ENCODE measurements at regions not wholly inside any gene's neighbourhood (a gene's known extent, or its start where the extent isn't known, plus 50 kb on each side); places are given as distances from the start of the nearest gene placed in this dataset.
"Not testable (repeated sequence)": the region's sequence is repeated elsewhere in the genome, so short reads cannot be mapped to it uniquely, and the experiment has no call there.

DNA sequence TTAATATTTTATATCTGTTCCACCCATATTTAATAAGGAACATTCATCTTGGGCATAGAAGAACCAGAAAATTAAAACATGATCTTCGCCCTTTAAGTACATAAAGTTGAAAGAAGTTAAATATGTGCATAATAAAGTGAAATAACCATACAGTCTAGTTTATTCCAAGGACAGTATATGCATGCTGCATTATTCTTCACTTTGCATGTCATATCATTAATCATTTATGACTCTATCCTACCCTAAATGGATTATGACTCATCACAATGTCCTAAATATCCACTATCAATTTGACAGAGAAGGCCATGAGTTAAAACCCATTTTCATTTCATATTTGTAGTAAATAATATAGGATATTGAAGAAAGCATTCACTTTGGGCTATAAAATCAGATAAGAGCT lies 576.5 kb upstream of the GNPDA2 start:
- H3K36me3 ChIP-seq (ENCODE audit: control insufficient read depth in 1 of 2, insufficient read depth in 2 of 2, low read length in 2 of 2) = no peaks in the 10 kb centered on the region
- H3K4me3 ChIP-seq (ENCODE audit: low read depth in 1 of 2, low read length in 2 of 2) = no peak overlapping the region
- H3K9me3 ChIP-seq (ENCODE audit: control insufficient read depth in 1 of 2, low read length in 2 of 2) = no peaks in the 10 kb centered on the region
- no peaks in the 10 kb centered on the region for H3K27me3 ChIP-seq (ENCODE audit: low read depth, low read length)
- H3K27ac ChIP-seq (ENCODE audit: low read length) = no peak overlapping the region
- H3K4me1 ChIP-seq (ENCODE audit: control insufficient read depth in 1 of 2, insufficient read depth in 2 of 2, low read length in 2 of 2) = no peaks in the 10 kb centered on the region

DNA sequence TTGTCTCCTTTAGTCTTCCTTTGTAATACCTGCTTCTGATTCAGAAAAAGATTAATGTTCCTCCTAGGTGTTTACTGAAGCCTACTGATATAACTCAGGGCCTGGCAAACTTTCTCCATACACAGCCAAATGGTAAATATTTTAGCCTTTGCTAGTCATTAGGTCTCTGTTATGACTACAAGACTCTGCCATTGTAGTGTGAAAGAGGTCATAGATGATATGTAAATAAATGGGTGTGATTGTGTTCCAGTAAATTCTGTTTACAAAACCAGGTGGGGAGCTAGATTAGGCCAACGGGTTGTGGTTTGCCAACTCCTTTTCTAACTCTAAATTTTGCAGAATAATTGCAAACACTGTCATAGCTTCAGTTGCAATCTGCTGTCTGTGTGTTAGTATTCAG lies 568.1 kb upstream of the GNPDA2 start:
- Histone ChIP-seq H3K36me3 (ENCODE audit: control insufficient read depth in 1 of 2, insufficient read depth in 2 of 2, low read length in 2 of 2) (no peaks in the 10 kb centered on the region), H3K4me3 (ENCODE audit: low read depth in 1 of 2, low read length in 2 of 2) (no peak overlapping the region), H3K27me3 (ENCODE audit: low read depth, low read length) (no peaks in the 10 kb centered on the region), H3K4me1 (ENCODE audit: control insufficient read depth in 1 of 2, insufficient read depth in 2 of 2, low read length in 2 of 2) (no peaks in the 10 kb centered on the region), H3K27ac (ENCODE audit: low read length) (no peak overlapping the region), H3K9me3 (ENCODE audit: control insufficient read depth in 1 of 2, low read length in 2 of 2) (peaks cover 0 to 4% of the 10 kb centered on the region in 2 donors)

DNA sequence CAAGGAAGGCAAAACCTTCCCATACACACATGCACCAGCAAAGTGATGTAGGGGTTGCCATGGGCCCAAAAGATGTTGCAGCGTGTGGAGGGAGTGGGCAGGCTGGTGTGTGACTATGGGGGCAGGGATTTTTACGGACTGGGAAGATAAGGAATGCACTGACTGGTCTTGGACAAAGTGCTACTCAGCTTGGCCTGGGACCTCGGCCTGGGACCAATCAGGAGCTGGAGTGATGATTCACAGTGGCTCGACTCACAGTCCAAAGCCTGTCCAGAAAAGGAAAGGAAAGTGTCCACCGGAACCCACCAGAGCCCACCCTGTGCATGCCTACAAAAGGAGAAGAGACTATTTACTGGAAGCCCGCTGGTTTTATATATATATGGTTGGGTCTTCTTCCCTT lies 567.0 kb upstream of the GNPDA2 start:
- Histone ChIP-seq H3K9me3 (ENCODE audit: control insufficient read depth in 1 of 2, low read length in 2 of 2) (peaks cover 0 to 4% of the 10 kb centered on the region in 2 donors), H3K36me3 (ENCODE audit: control insufficient read depth in 1 of 2, insufficient read depth in 2 of 2, low read length in 2 of 2) (no peaks in the 10 kb centered on the region), H3K4me1 (ENCODE audit: control insufficient read depth in 1 of 2, insufficient read depth in 2 of 2, low read length in 2 of 2) (no peaks in the 10 kb centered on the region), H3K27ac (ENCODE audit: low read length) (no peak overlapping the region), H3K27me3 (ENCODE audit: low read depth, low read length) (no peaks in the 10 kb centered on the region), H3K4me3 (ENCODE audit: low read depth in 1 of 2, low read length in 2 of 2) (no peak overlapping the region)

DNA sequence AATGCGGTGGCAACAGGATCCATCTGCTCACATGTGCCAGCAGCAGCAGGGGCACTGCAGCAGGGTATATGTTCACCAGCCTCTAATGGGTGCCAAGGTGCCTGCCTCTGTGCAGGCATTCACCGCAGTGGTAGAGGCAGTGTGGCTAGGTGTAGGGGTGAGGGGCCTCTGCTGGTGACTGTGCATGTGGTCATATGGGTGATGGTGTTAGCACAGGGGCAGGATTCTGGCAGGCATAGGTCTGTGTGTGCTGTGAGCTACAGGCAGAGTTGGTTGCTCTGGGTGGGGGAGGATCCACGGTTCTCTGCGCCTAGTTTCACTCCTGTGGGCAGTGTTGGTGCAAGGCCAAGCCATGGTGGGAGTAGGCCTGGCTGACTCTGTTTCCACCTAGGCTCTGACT lies 566.5 kb upstream of the GNPDA2 start:
- Histone ChIP-seq H3K9me3 (ENCODE audit: control insufficient read depth in 1 of 2, low read length in 2 of 2) (peaks cover 0 to 4% of the 10 kb centered on the region in 2 donors), H3K4me1 (ENCODE audit: control insufficient read depth in 1 of 2, insufficient read depth in 2 of 2, low read length in 2 of 2) (no peaks in the 10 kb centered on the region), H3K27me3 (ENCODE audit: low read depth, low read length) (no peaks in the 10 kb centered on the region), H3K36me3 (ENCODE audit: control insufficient read depth in 1 of 2, insufficient read depth in 2 of 2, low read length in 2 of 2) (no peaks in the 10 kb centered on the region), H3K27ac (ENCODE audit: low read length) (no peak overlapping the region), H3K4me3 (ENCODE audit: low read depth in 1 of 2, low read length in 2 of 2) (no peak overlapping the region)

DNA sequence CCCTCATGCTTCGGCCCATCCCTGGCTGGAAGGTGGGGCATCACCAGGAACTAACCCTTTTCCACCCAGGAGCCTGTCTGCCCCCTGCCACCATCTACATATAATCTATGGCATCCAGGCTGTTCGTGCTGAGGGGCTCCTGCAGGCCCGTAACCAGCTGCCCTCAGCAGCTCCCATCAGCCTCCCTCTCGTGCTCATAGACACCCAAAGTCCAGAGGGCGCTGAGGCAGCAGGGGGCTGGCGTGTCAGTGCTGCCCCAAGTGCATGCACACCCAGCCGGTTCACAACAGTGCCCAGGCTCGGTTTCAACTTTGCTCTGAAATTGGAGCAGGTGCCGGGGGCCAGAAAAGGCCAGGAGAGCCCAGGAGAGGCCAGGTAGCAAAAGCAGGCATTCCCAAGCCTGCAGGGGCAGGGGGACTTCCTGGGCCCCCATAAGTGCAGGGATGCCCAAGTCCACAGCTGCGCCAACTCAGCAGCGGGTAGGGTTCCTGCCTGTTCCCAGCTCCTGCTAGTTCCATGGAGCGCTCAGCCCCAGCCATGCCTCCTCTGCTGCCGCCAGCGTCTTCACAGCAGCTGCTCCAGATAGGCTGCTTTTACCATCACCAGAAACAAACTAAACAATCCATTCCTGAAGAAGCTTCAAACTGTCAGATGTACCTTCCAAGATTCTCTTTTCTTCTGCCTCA lies 558.2 kb upstream of the GNPDA2 start:
- H3K27me3 ChIP-seq (ENCODE audit: low read depth, low read length) = no peaks in the 10 kb centered on the region
- H3K9me3 ChIP-seq (ENCODE audit: control insufficient read depth in 1 of 2, low read length in 2 of 2) = no peaks in the 10 kb centered on the region
- no peak overlapping the region for H3K4me3 ChIP-seq (ENCODE audit: low read depth in 1 of 2, low read length in 2 of 2)
- H3K27ac ChIP-seq (ENCODE audit: low read length) = no peak overlapping the region
- no peaks in the 10 kb centered on the region for H3K36me3 ChIP-seq (ENCODE audit: control insufficient read depth in 1 of 2, insufficient read depth in 2 of 2, low read length in 2 of 2)
- no peaks in the 10 kb centered on the region for H3K4me1 ChIP-seq (ENCODE audit: control insufficient read depth in 1 of 2, insufficient read depth in 2 of 2, low read length in 2 of 2)

DNA sequence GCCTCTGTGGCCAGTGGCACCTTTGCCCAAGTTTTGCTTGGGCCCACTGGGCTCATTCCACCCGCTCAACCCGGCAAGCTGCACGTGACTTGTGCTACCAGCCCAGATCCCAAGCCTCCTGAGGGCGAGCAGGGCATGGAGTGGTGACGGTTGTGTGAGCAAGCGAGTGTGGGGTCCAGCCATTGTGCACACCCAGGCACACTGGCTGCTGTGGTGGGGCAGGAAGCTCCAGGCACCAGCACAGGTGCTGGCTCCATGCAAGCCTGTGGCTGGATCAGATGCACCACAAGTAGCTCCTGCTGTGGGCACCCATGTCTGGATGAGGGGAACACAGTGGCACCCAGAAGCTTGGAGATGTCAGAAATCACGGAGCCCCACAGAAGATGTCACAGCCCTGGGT lies 557.0 kb upstream of the GNPDA2 start:
- Histone ChIP-seq H3K27me3 (ENCODE audit: low read depth, low read length) (no peaks in the 10 kb centered on the region), H3K4me3 (ENCODE audit: low read depth in 1 of 2, low read length in 2 of 2) (no peak overlapping the region), H3K27ac (ENCODE audit: low read length) (no peak overlapping the region)

DNA sequence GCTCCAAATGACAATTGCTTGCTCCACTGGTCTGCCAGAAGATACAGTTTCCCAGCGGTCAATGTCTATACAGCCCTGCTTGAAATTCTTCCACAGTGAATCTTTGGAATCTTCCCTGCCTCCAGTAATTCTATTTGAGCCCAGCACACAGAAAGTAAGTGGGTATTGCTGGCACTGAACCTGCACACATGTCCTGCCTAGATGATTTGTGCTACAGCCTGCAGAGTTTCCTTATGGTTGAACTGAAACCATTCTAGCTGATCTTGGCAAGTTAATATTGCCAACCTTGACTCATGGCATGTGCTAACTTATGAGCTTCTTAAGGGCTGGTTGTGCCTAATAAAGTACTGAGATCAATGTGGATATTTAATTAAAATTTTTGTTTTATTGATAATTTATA lies 553.8 kb upstream of the GNPDA2 start:
- Histone ChIP-seq H3K27me3 (ENCODE audit: low read depth, low read length) (no peaks in the 10 kb centered on the region), H3K4me3 (ENCODE audit: low read depth in 1 of 2, low read length in 2 of 2) (no peak overlapping the region), H3K27ac (ENCODE audit: low read length) (no peak overlapping the region)

More for the DNA sequence above, 557.0 kb upstream of the GNPDA2 start:
- no peaks in the 10 kb centered on the region for H3K4me1 ChIP-seq (ENCODE audit: control insufficient read depth in 1 of 2, insufficient read depth in 2 of 2, low read length in 2 of 2)
- no peaks in the 10 kb centered on the region for H3K36me3 ChIP-seq (ENCODE audit: control insufficient read depth in 1 of 2, insufficient read depth in 2 of 2, low read length in 2 of 2)
- H3K9me3 ChIP-seq (ENCODE audit: control insufficient read depth in 1 of 2, low read length in 2 of 2) = no peaks in the 10 kb centered on the region

DNA sequence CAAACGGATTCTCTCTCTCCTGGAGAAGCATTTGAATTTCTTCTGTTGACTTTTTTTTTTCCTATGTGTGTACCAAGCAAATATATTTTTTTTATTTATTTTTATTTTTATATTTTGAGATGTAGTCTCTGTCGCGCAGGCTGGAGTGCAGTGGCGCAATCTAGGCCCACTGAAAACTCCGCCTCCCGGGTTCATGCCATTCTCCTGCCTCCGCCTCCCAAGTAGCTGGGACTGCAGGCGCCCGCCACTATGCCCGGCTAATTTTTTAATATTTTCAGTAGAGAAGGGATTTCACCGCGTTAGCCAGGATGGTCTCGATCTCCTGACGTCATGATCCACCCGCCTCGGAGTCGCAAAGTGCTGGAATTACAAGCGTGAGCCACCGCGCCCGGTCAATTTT lies 549.5 kb upstream of the GNPDA2 start:
- Histone ChIP-seq H3K9me3 (ENCODE audit: control insufficient read depth in 1 of 2, low read length in 2 of 2) (no peaks in the 10 kb centered on the region), H3K4me1 (ENCODE audit: control insufficient read depth in 1 of 2, insufficient read depth in 2 of 2, low read length in 2 of 2) (no peaks in the 10 kb centered on the region), H3K36me3 (ENCODE audit: control insufficient read depth in 1 of 2, insufficient read depth in 2 of 2, low read length in 2 of 2) (no peaks in the 10 kb centered on the region), H3K27me3 (ENCODE audit: low read depth, low read length) (no peaks in the 10 kb centered on the region), H3K27ac (ENCODE audit: low read length) (no peak overlapping the region), H3K4me3 (ENCODE audit: low read depth in 1 of 2, low read length in 2 of 2) (no peak overlapping the region)

More for the DNA sequence above, 553.8 kb upstream of the GNPDA2 start:
- no peaks in the 10 kb centered on the region for H3K9me3 ChIP-seq (ENCODE audit: control insufficient read depth in 1 of 2, low read length in 2 of 2)
- no peaks in the 10 kb centered on the region for H3K4me1 ChIP-seq (ENCODE audit: control insufficient read depth in 1 of 2, insufficient read depth in 2 of 2, low read length in 2 of 2)
- no peaks in the 10 kb centered on the region for H3K36me3 ChIP-seq (ENCODE audit: control insufficient read depth in 1 of 2, insufficient read depth in 2 of 2, low read length in 2 of 2)

DNA sequence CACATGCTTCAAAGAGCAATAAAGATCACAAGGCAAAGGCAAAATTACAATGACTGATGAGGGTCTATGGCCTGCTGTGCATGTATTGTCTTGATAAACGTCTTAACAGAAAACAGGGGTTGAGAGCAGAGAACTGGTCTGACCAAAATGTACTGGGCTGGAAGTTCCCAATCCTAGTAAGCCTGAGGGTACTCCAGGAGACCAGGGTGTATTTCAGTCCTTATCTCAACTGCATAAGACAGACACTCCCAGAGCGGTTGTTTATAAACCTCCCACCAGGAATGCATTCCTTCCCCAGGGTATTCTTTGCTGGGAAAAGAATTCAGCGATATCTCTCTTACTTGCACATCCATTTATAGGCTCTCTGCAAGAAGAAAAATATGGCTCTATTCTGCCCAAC lies 521.8 kb upstream of the GNPDA2 start:
- not testable (repeated sequence) for H3K36me3 ChIP-seq (ENCODE audit: control insufficient read depth in 1 of 2, insufficient read depth in 2 of 2, low read length in 2 of 2); H3K27me3 ChIP-seq (ENCODE audit: low read depth, low read length); H3K4me1 ChIP-seq (ENCODE audit: control insufficient read depth in 1 of 2, insufficient read depth in 2 of 2, low read length in 2 of 2); H3K27ac ChIP-seq (ENCODE audit: low read length); H3K4me3 ChIP-seq (ENCODE audit: low read depth in 1 of 2, low read length in 2 of 2); H3K9me3 ChIP-seq (ENCODE audit: control insufficient read depth in 1 of 2, low read length in 2 of 2)

DNA sequence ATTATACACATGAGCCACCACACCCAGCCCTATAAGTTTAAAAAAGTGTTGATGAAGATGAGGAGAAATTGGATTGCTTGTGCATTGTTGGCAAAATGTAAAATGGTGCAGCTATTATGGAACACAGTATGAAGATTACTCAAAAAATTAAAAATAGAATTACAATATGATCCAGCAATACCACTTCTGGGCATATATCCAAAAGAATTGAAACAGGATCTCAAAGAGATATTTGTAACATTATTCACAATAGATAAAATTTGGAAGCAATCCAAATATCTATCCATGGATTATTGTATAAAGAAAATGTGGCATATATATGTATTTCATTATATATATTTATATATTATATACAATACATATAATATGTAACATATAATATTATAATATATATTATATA lies 515.6 kb upstream of the GNPDA2 start:
- Histone ChIP-seq H3K27me3 (ENCODE audit: low read depth, low read length) (no peaks in the 10 kb centered on the region), H3K27ac (ENCODE audit: low read length) (no peak overlapping the region), H3K36me3 (ENCODE audit: control insufficient read depth in 1 of 2, insufficient read depth in 2 of 2, low read length in 2 of 2) (no peaks in the 10 kb centered on the region), H3K4me3 (ENCODE audit: low read depth in 1 of 2, low read length in 2 of 2) (no peak overlapping the region), H3K9me3 (ENCODE audit: control insufficient read depth in 1 of 2, low read length in 2 of 2) (no peaks in the 10 kb centered on the region), H3K4me1 (ENCODE audit: control insufficient read depth in 1 of 2, insufficient read depth in 2 of 2, low read length in 2 of 2) (no peaks in the 10 kb centered on the region)

DNA sequence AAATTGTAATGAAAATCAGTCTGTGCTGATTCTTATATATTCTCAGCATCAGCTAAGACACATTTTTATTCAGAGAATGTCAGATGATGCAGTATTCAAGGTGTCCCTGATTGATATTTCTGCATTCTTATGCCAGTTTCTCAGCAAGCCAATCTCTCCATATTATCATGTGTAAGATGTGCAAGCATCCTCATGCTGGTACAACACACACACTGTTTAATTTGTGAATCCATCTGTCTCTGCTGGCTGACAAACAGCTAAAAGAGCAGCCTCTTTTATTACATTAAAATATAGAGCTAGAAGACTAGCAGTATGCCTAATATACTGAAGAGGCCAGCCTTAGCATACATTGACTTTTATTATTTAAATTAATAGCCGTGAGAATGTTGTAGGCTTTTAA lies 502.9 kb upstream of the GNPDA2 start:
- Histone ChIP-seq H3K9me3 (ENCODE audit: control insufficient read depth in 1 of 2, low read length in 2 of 2) (no peaks in the 10 kb centered on the region), H3K27ac (ENCODE audit: low read length) (no peak overlapping the region), H3K27me3 (ENCODE audit: low read depth, low read length) (no peaks in the 10 kb centered on the region), H3K36me3 (ENCODE audit: control insufficient read depth in 1 of 2, insufficient read depth in 2 of 2, low read length in 2 of 2) (no peaks in the 10 kb centered on the region), H3K4me1 (ENCODE audit: control insufficient read depth in 1 of 2, insufficient read depth in 2 of 2, low read length in 2 of 2) (no peaks in the 10 kb centered on the region), H3K4me3 (ENCODE audit: low read depth in 1 of 2, low read length in 2 of 2) (no peak overlapping the region)

DNA sequence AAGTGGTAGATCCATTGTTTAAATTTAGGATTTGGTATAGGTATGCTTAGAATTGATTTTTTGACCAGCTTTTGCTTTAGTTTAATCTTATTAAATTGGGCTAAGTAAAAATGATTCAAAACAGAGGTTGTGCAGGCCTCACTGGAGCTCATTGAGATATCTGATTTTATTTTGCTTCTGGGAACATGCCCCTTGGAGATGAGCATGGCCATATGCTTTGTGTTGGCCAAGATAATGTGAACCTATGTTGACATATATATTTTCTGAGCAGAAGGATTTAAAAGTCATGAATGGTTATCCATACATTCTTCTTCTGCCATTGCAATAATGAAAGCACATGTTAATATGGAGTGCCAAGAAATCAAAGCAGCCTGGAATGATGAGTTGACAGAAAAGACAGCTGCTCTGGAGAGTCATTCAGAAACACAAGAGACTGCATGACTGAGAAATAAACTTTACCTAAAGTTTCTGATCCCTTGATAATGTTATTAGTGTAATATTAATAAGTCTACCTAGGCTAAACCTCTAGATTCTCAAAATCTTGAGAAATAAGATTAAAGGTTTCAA lies 489.7 kb upstream of the GNPDA2 start:
- no peaks in the 10 kb centered on the region for H3K4me1 ChIP-seq (ENCODE audit: control insufficient read depth in 1 of 2, insufficient read depth in 2 of 2, low read length in 2 of 2)
- peaks cover 0 to 2% of the 10 kb centered on the region in 2 donors for H3K9me3 ChIP-seq (ENCODE audit: control insufficient read depth in 1 of 2, low read length in 2 of 2)
- no peaks in the 10 kb centered on the region for H3K27me3 ChIP-seq (ENCODE audit: low read depth, low read length)
- H3K4me3 ChIP-seq (ENCODE audit: low read depth in 1 of 2, low read length in 2 of 2) = no peak overlapping the region
- no peak overlapping the region for H3K27ac ChIP-seq (ENCODE audit: low read length)
- H3K36me3 ChIP-seq (ENCODE audit: control insufficient read depth in 1 of 2, insufficient read depth in 2 of 2, low read length in 2 of 2) = no peaks in the 10 kb centered on the region
